Thymus (tissue), 11 donors: ENCODE measurements at regions not wholly inside any gene's neighbourhood (a gene's known extent, or its start where the extent isn't known, plus 50 kb on each side); places are given as distances from the start of the nearest gene placed in this dataset.
"Not testable (repeated sequence)": the region's sequence is repeated elsewhere in the genome, so short reads cannot be mapped to it uniquely, and the experiment has no call there.

Experiments
- DNase-seq, 9 donors: peaks; one replicate each; pipeline ENCODE4 v3.0.0-alpha.2; 2013; ENCODE audit warnings: low spot score in 9 of 9, low read depth in 6 of 9, missing footprints in 1 of 9
- H3K27ac ChIP-seq, 2 donors: one replicate each; pipeline ENCODE4 v1.5.1; 2013; ENCODE audit warnings: control low read depth in 1 of 2, low read depth in 1 of 2, low read length in 1 of 2, mild to moderate bottlenecking in 1 of 2, moderate library complexity in 1 of 2
- H3K27me3 ChIP-seq, 2 donors: one replicate each; pipeline ENCODE4 v1.5.1; 2013; ENCODE audit warnings: low read length in 1 of 2; ENCODE audit not compliant: control insufficient read depth in 2 of 2, insufficient read depth in 1 of 2
- H3K36me3 ChIP-seq, 2 donors: one replicate each; pipeline ENCODE4 v1.5.1; 2013; ENCODE audit warnings: low read length in 1 of 2, mild to moderate bottlenecking in 1 of 2, moderate library complexity in 1 of 2; ENCODE audit not compliant: control insufficient read depth in 2 of 2, insufficient read depth in 2 of 2
- H3K4me1 ChIP-seq, 2 donors: one replicate each; pipeline ENCODE4 v1.5.1; 2013; ENCODE audit warnings: low read length in 2 of 2; ENCODE audit not compliant: control insufficient read depth in 2 of 2, insufficient read depth in 2 of 2
- H3K4me3 ChIP-seq, 2 donors: one replicate each; pipeline ENCODE4 v1.5.1; 2013; ENCODE audit warnings: low read length in 2 of 2, control low read depth in 1 of 2, mild to moderate bottlenecking in 1 of 2
- H3K9me3 ChIP-seq, 2 donors: one replicate each; pipeline ENCODE4 v1.5.1; 2013; ENCODE audit warnings: low read length in 1 of 2, mild to moderate bottlenecking in 1 of 2; ENCODE audit not compliant: control insufficient read depth in 2 of 2, insufficient read depth in 1 of 2
- WGBS: extraction: QIAGEN DNeasy Blood & Tissue Kit; methylation state at CpG from one replicate; pipeline ENCODE4 v1.1.7; 2013; 5-methylcytosine and 5-hydroxymethylcytosine counted together
- donor health status: healthy.

GRCh38 chr15:32510027-32510426 is 54.6 kb upstream of the GOLGA8O start:
- H3K4me1 ChIP-seq, H3K4me3 ChIP-seq, H3K36me3 ChIP-seq, H3K27ac ChIP-seq, H3K9me3 ChIP-seq, H3K27me3 ChIP-seq, DNase-seq: not testable (repeated sequence)

- H3K9me3 ChIP-seq, H3K36me3 ChIP-seq, H3K4me3 ChIP-seq, DNase-seq, H3K27me3 ChIP-seq, H3K27ac ChIP-seq, H3K4me1 ChIP-seq: not testable (repeated sequence)
- no CpG with 5 or more reads among the region's 7 CpGs for WGBS
Measured at GRCh38 chr15:32508081-32508480, 52.6 kb upstream of the GOLGA8O start.

- DNase-seq, H3K4me1 ChIP-seq, H3K9me3 ChIP-seq, H3K4me3 ChIP-seq, H3K27ac ChIP-seq, H3K36me3 ChIP-seq, H3K27me3 ChIP-seq: not testable (repeated sequence)
- no CpG with 5 or more reads among the region's 2 CpGs for WGBS
Measured at GRCh38 chr15:32506787-32507186, 51.4 kb upstream of the GOLGA8O start.

- H3K9me3 ChIP-seq, H3K36me3 ChIP-seq, DNase-seq, H3K4me3 ChIP-seq, H3K27ac ChIP-seq, H3K4me1 ChIP-seq, H3K27me3 ChIP-seq: not testable (repeated sequence)
- WGBS = no CpG with 5 or more reads among the region's 4 CpGs
Measured at GRCh38 chr15:32505633-32506032, 50.2 kb upstream of the GOLGA8O start.
